ENCODE measurements at regions not wholly inside any gene's neighbourhood (a gene's known extent, or its start where the extent isn't known, plus 50 kb on each side); places are given as distances from the start of the nearest gene placed in this dataset.

DNA sequence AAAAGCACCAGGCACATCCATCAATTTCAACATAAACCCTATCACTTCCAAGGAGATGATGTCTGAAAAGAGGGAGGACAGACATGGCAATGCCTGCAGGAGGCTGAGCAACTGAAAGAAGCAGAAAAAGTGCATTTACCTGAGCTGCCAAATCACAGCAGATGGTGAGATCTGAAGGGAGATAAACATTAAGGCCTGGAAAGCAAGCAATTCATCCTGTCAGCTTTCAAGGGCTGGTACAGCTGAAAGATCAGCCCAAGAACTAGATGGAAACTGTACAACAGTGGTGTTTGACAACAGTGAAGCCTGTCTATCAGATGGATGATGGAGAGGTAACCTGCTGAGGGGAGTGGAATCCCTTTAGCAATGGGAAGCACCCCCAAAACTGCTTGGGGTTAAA is 433.2 kb upstream of the ZNF608 start:
- TF ChIP-seq POLR2A (IDR thresholded peaks at IDR 0.05; ENCODE audit: low read length), result no peak
- no peak for TF ChIP-seq GATA1 (IDR thresholded peaks at IDR 0.05; ENCODE audit: low read depth, low read length)

Data from erythroblast (primary cell).